ENCODE measurements at regions not wholly inside any gene's neighbourhood (a gene's known extent, or its start where the extent isn't known, plus 50 kb on each side); places are given as distances from the start of the nearest gene placed in this dataset.
A peak's percentile ranks its signal among the peaks of the same experiment; 100 is the strongest.

DNA sequence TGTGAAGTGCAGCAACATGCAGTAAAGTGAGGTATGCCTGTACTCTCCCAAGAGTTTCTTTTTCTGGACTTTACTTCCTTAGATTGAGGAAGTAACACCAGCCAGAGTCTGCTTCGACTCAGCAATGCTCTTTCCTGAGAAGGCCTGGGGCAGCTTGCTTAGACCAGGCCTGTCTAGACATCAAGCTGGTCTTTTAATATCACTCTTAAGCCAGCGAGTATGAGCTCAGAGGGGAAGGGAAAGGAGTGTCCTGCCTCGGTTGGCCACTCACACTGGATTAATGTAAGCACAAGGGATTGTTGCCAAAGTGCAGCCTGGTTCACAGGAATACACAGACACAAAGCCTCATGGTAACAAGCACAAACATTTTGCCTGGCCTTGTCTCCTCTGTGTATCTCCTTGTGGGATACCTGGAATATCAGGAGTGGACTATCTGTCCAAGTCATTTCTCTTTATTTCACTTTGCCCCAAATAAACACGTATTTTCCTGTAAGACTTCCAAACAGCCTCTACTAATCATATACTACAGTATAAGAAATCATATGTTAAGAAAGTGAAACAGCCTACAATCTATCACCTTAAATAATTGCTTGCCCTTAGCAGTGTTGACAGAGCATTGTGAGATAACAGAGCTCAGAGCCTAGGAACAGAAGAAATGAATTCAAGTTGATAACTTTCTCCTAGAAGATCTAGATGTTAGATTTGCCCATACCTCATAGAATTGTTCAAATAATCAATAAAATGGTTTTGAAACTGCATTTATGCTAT, 121.2 kb upstream of the DAAM1 start:
- no peaks in the 10 kb centered on the region for H3K9me2 ChIP-seq (ENCODE audit: insufficient read depth, low read length)
- H3K36me3 ChIP-seq (ENCODE audit: insufficient read depth, low read length): no peaks in the 10 kb centered on the region
- H4K20me1 ChIP-seq (ENCODE audit: insufficient read depth, low read length): no peaks in the 10 kb centered on the region
- peaks cover 10% of the 10 kb centered on the region for H3K4me1 ChIP-seq (ENCODE audit: insufficient read depth, low read length, poor library complexity, severe bottlenecking)
- POLR2A ChIA-PET: interaction anchor here (0.8 to 2.0 kb wide), 2 partner anchors 10 to 15 kb away, joined by 3 to 4 read pairs; no protein-coding TSS in a partner anchor
- H3K9me3 ChIP-seq (ENCODE audit: low read length): peaks cover 22% of the 10 kb centered on the region
- H3K4me3 ChIP-seq (ENCODE audit: low read depth, low read length, poor library complexity, severe bottlenecking): no peak overlapping the region
- CTCF ChIA-PET (ENCODE audit: unreplicated experiment): no interaction called here
- BruUV-seq (replicated peaks): no TSS peak
- H3K79me2 ChIP-seq (ENCODE audit: insufficient read depth, low read depth, low read length): no peaks in the 10 kb centered on the region
- TF ChIP-seq, protein P1, sequence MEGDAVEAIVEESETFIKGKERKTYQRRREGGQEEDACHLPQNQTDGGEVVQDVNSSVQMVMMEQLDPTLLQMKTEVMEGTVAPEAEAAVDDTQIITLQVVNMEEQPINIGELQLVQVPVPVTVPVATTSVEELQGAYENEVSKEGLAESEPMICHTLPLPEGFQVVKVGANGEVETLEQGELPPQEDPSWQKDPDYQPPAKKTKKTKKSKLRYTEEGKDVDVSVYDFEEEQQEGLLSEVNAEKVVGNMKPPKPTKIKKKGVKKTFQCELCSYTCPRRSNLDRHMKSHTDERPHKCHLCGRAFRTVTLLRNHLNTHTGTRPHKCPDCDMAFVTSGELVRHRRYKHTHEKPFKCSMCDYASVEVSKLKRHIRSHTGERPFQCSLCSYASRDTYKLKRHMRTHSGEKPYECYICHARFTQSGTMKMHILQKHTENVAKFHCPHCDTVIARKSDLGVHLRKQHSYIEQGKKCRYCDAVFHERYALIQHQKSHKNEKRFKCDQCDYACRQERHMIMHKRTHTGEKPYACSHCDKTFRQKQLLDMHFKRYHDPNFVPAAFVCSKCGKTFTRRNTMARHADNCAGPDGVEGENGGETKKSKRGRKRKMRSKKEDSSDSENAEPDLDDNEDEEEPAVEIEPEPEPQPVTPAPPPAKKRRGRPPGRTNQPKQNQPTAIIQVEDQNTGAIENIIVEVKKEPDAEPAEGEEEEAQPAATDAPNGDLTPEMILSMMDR (conservative IDR thresholded peaks at IDR 0.05; ENCODE audit: low read length): no peak
- TF ChIP-seq EZH2phosphoT487 (IDR thresholded peaks at IDR 0.05; ENCODE audit: borderline replicate concordance, low read depth, low read length): no peak
- peak overlapping the region; percentile 18; the same call in 1 of the 2 replicates for H3K4me2 ChIP-seq (ENCODE audit: low read length)
- no peak overlapping the region for H3K27ac ChIP-seq (ENCODE audit: low read depth, low read length, poor library complexity, severe bottlenecking)
- peak overlapping the region; percentile 84 for H2AFZ ChIP-seq (ENCODE audit: low read length)
- DNase-seq (ENCODE audit: low spot score): peak; percentile 23
- intact Hi-C loops (cut with micrococcal nuclease; ENCODE audit: unreplicated experiment): no loop called here

DNA sequence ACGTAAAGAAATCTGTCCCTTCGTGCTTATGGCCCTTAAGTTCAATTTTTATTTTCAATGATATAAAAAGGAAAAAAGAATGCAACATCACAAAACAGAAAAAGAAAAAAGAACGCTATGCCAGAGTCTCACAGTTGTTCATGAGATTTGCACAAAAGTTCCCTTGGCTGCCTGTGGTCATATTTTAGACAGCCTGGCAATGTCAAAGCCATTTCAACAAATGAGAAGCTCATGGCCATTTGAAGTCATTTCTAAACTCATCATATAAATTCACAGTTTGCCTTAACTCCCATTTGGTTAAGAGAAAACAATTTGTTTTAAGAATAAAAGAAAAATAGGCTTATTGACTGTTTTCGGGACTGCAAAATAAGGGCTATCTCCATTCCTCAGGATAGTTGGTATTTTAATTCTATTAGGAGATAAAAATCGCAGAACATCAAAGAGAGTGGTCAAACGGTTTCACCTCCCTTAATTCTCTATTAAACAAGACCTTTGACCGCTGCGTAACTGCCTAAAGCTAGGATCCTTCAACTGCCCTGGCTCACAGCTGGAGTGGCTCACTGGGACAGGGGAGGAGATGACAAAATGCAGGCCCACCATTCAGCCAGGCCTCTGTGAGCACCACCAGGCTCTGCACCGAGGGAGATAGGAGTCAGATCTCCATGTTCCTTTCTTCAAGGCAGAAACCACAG, 119.2 kb upstream of the DAAM1 start:
- H4K20me1 ChIP-seq (ENCODE audit: insufficient read depth, low read length): no peaks in the 10 kb centered on the region
- H3K4me1 ChIP-seq (ENCODE audit: insufficient read depth, low read length, poor library complexity, severe bottlenecking): peaks cover 10% of the 10 kb centered on the region
- no peak overlapping the region for H3K27ac ChIP-seq (ENCODE audit: low read depth, low read length, poor library complexity, severe bottlenecking)
- TF ChIP-seq EZH2phosphoT487 (IDR thresholded peaks at IDR 0.05; ENCODE audit: borderline replicate concordance, low read depth, low read length): no peak
- TF ChIP-seq, protein P1 (conservative IDR thresholded peaks at IDR 0.05; ENCODE audit: low read length): no peak
- CTCF ChIA-PET (ENCODE audit: unreplicated experiment): no interaction called here
- no peak overlapping the region for H2AFZ ChIP-seq (ENCODE audit: low read length)
- H3K36me3 ChIP-seq (ENCODE audit: insufficient read depth, low read length): no peaks in the 10 kb centered on the region
- H3K9me2 ChIP-seq (ENCODE audit: insufficient read depth, low read length): no peaks in the 10 kb centered on the region
- POLR2A ChIA-PET: no interaction called here
- H3K4me3 ChIP-seq (ENCODE audit: low read depth, low read length, poor library complexity, severe bottlenecking): no peak overlapping the region
- intact Hi-C loops (cut with micrococcal nuclease; ENCODE audit: unreplicated experiment): no loop called here
- H3K79me2 ChIP-seq (ENCODE audit: insufficient read depth, low read depth, low read length): no peaks in the 10 kb centered on the region
- BruUV-seq (replicated peaks): no TSS peak
- H3K4me2 ChIP-seq (ENCODE audit: low read length): no peak overlapping the region
- no peak for DNase-seq (ENCODE audit: low spot score)
- peaks cover 8% of the 10 kb centered on the region; the same call in 1 of the 2 replicates for H3K9me3 ChIP-seq (ENCODE audit: low read length)

DNA sequence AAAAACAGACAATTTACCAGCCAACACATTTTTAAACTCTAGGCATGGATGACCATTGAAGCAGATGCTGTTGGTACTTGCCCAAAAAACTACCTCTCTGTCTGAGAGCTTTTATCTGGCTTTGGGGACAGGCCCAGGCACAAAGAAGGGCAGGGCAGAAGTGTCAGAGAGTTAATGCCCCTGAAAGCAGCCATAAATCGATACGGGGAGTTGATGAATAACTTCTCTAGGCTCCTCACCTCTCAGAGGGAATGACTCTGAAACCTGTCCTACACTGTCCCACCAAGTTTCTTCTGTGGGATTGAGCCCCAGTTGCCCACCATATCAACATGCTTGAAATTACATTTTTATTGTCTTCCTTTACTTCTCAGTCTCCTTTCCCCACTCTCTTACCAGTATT, 113.0 kb upstream of the DAAM1 start:
- no peaks in the 10 kb centered on the region for H3K79me2 ChIP-seq (ENCODE audit: insufficient read depth, low read depth, low read length)
- ChIA-PET CTCF (ENCODE audit: unreplicated experiment) (no interaction called here), POLR2A (no interaction called here)
- TF ChIP-seq EZH2phosphoT487 (IDR thresholded peaks at IDR 0.05; ENCODE audit: borderline replicate concordance, low read depth, low read length): no peak
- TF ChIP-seq, protein P1 (conservative IDR thresholded peaks at IDR 0.05; ENCODE audit: low read length): no peak
- no peaks in the 10 kb centered on the region for H3K36me3 ChIP-seq (ENCODE audit: insufficient read depth, low read length)
- H2AFZ ChIP-seq (ENCODE audit: low read length): no peak overlapping the region
- no peak overlapping the region for H3K4me2 ChIP-seq (ENCODE audit: low read length)
- BruUV-seq (replicated peaks): no TSS peak
- DNase-seq (ENCODE audit: low spot score): no peak
- intact Hi-C loops (cut with micrococcal nuclease; ENCODE audit: unreplicated experiment): no loop called here
- H4K20me1 ChIP-seq (ENCODE audit: insufficient read depth, low read length): no peaks in the 10 kb centered on the region
- no peak overlapping the region for H3K27ac ChIP-seq (ENCODE audit: low read depth, low read length, poor library complexity, severe bottlenecking)
- no peaks in the 10 kb centered on the region for H3K9me2 ChIP-seq (ENCODE audit: insufficient read depth, low read length)
- no peaks in the 10 kb centered on the region for H3K9me3 ChIP-seq (ENCODE audit: low read length)
- no peaks in the 10 kb centered on the region for H3K4me1 ChIP-seq (ENCODE audit: insufficient read depth, low read length, poor library complexity, severe bottlenecking)
- no peak overlapping the region for H3K4me3 ChIP-seq (ENCODE audit: low read depth, low read length, poor library complexity, severe bottlenecking)

Measured in OCI-LY7 (cell line).